Thymus (tissue), 11 donors: ENCODE measurements at regions not wholly inside any gene's neighbourhood (a gene's known extent, or its start where the extent isn't known, plus 50 kb on each side); places are given as distances from the start of the nearest gene placed in this dataset.
"Not testable (repeated sequence)": the region's sequence is repeated elsewhere in the genome, so short reads cannot be mapped to it uniquely, and the experiment has no call there.

Experiments used
- DNase-seq, 9 donors: peaks; one replicate each; pipeline ENCODE4 v3.0.0-alpha.2; 2013; ENCODE audit warnings: low spot score in 9 of 9, low read depth in 6 of 9, missing footprints in 1 of 9
- H3K27ac ChIP-seq, 2 donors: one replicate each; pipeline ENCODE4 v1.5.1; 2013; ENCODE audit warnings: control low read depth in 1 of 2, low read depth in 1 of 2, low read length in 1 of 2, mild to moderate bottlenecking in 1 of 2, moderate library complexity in 1 of 2
- H3K27me3 ChIP-seq, 2 donors: one replicate each; pipeline ENCODE4 v1.5.1; 2013; ENCODE audit warnings: low read length in 1 of 2; ENCODE audit not compliant: control insufficient read depth in 2 of 2, insufficient read depth in 1 of 2
- H3K36me3 ChIP-seq, 2 donors: one replicate each; pipeline ENCODE4 v1.5.1; 2013; ENCODE audit warnings: low read length in 1 of 2, mild to moderate bottlenecking in 1 of 2, moderate library complexity in 1 of 2; ENCODE audit not compliant: control insufficient read depth in 2 of 2, insufficient read depth in 2 of 2
- H3K4me1 ChIP-seq, 2 donors: one replicate each; pipeline ENCODE4 v1.5.1; 2013; ENCODE audit warnings: low read length in 2 of 2; ENCODE audit not compliant: control insufficient read depth in 2 of 2, insufficient read depth in 2 of 2
- H3K4me3 ChIP-seq, 2 donors: one replicate each; pipeline ENCODE4 v1.5.1; 2013; ENCODE audit warnings: low read length in 2 of 2, control low read depth in 1 of 2, mild to moderate bottlenecking in 1 of 2
- H3K9me3 ChIP-seq, 2 donors: one replicate each; pipeline ENCODE4 v1.5.1; 2013; ENCODE audit warnings: low read length in 1 of 2, mild to moderate bottlenecking in 1 of 2; ENCODE audit not compliant: control insufficient read depth in 2 of 2, insufficient read depth in 1 of 2
- WGBS: extraction: QIAGEN DNeasy Blood & Tissue Kit; methylation state at CpG from one replicate; pipeline ENCODE4 v1.1.7; 2013; 5-methylcytosine and 5-hydroxymethylcytosine counted together
- donor health status: healthy.

GRCh38 chr2:150327564-150328489, 159.6 kb downstream of the RND3 start:
- no peak overlapping the region for H3K27ac ChIP-seq
- no peaks in the 10 kb centered on the region for H3K4me1 ChIP-seq
- no peaks in the 10 kb centered on the region for H3K36me3 ChIP-seq
- 73% methylated on average over 14 of the region's 14 CpGs for WGBS
- H3K9me3 ChIP-seq = no peaks in the 10 kb centered on the region
- no peak for DNase-seq
- no peaks in the 10 kb centered on the region for H3K27me3 ChIP-seq
- no peak overlapping the region for H3K4me3 ChIP-seq

GRCh38 chr2:150325656-150326314, 161.7 kb downstream of the RND3 start:
- no peak overlapping the region for H3K4me3 ChIP-seq
- H3K27me3 ChIP-seq = no peaks in the 10 kb centered on the region
- H3K9me3 ChIP-seq = no peaks in the 10 kb centered on the region
- no peak overlapping the region for H3K27ac ChIP-seq
- WGBS = 87% methylated on average over 6 of the region's 6 CpGs
- no peaks in the 10 kb centered on the region for H3K4me1 ChIP-seq
- H3K36me3 ChIP-seq = no peaks in the 10 kb centered on the region
- DNase-seq = no peak

- H3K36me3 ChIP-seq, DNase-seq, H3K4me1 ChIP-seq, H3K27me3 ChIP-seq, H3K4me3 ChIP-seq, H3K27ac ChIP-seq, H3K9me3 ChIP-seq: not testable (repeated sequence)
Observed at GRCh38 chr2:150323071-150323470, 164.4 kb downstream of the RND3 start.

GRCh38 chr2:150320608-150321007, 166.9 kb downstream of the RND3 start:
- Histone ChIP-seq H3K9me3 (no peaks in the 10 kb centered on the region), H3K4me1 (no peaks in the 10 kb centered on the region), H3K27me3 (no peaks in the 10 kb centered on the region), H3K27ac (no peak overlapping the region), H3K4me3 (no peak overlapping the region), H3K36me3 (no peaks in the 10 kb centered on the region)
- no peak for DNase-seq
- 93% methylated on average over 1 of the region's 1 CpG for WGBS

GRCh38 chr2:150319658-150320555, 167.6 kb downstream of the RND3 start:
- Histone ChIP-seq H3K9me3 (no peaks in the 10 kb centered on the region), H3K4me1 (no peaks in the 10 kb centered on the region), H3K36me3 (no peaks in the 10 kb centered on the region), H3K27ac (no peak overlapping the region), H3K4me3 (no peak overlapping the region), H3K27me3 (no peaks in the 10 kb centered on the region)
- DNase-seq = no peak
- 89% methylated on average over 4 of the region's 4 CpGs for WGBS

GRCh38 chr2:150319085-150319484, 168.4 kb downstream of the RND3 start:
- Histone ChIP-seq H3K9me3 (no peaks in the 10 kb centered on the region), H3K4me3 (no peak overlapping the region), H3K4me1 (no peaks in the 10 kb centered on the region), H3K36me3 (no peaks in the 10 kb centered on the region), H3K27me3 (no peaks in the 10 kb centered on the region), H3K27ac (no peak overlapping the region)
- WGBS = 94% methylated on average over 4 of the region's 4 CpGs
- DNase-seq = no peak

GRCh38 chr2:150312271-150312670, 175.2 kb downstream of the RND3 start:
- H3K27ac ChIP-seq = no peak overlapping the region
- no peaks in the 10 kb centered on the region for H3K27me3 ChIP-seq
- no peaks in the 10 kb centered on the region for H3K4me1 ChIP-seq
- peaks cover 0 to 21% of the 10 kb centered on the region in 2 donors for H3K9me3 ChIP-seq
- no peaks in the 10 kb centered on the region for H3K36me3 ChIP-seq
- no peak overlapping the region for H3K4me3 ChIP-seq
- WGBS = 89% methylated on average over 4 of the region's 4 CpGs
- no peak for DNase-seq

GRCh38 chr2:150309311-150310080, 178.0 kb downstream of the RND3 start:
- H3K9me3 ChIP-seq = peaks cover 0 to 27% of the 10 kb centered on the region in 2 donors
- H3K4me3 ChIP-seq = no peak overlapping the region
- H3K27me3 ChIP-seq = no peaks in the 10 kb centered on the region
- no peak for DNase-seq
- no peaks in the 10 kb centered on the region for H3K36me3 ChIP-seq
- WGBS = 78% methylated on average over 3 of the region's 3 CpGs
- no peaks in the 10 kb centered on the region for H3K4me1 ChIP-seq
- H3K27ac ChIP-seq = no peak overlapping the region
